Activated CD8-positive, alpha-beta memory T cell treated with anti-CD3 and anti-CD28 coated beads for 1 hour (primary cell): ENCODE measurements at regions not wholly inside any gene's neighbourhood (a gene's known extent, or its start where the extent isn't known, plus 50 kb on each side); places are given as distances from the start of the nearest gene placed in this dataset.
"Not testable (repeated sequence)": the region's sequence is repeated elsewhere in the genome, so short reads cannot be mapped to it uniquely, and the experiment has no call there.

Experiments used
- DNase-seq, 2 donors: peaks; one replicate each; pipeline ENCODE4 v3.0.0-alpha.2; 2020; ENCODE audit warnings: low read depth in 1 of 2; ENCODE audit errors: extremely low read depth in 1 of 2

DNA sequence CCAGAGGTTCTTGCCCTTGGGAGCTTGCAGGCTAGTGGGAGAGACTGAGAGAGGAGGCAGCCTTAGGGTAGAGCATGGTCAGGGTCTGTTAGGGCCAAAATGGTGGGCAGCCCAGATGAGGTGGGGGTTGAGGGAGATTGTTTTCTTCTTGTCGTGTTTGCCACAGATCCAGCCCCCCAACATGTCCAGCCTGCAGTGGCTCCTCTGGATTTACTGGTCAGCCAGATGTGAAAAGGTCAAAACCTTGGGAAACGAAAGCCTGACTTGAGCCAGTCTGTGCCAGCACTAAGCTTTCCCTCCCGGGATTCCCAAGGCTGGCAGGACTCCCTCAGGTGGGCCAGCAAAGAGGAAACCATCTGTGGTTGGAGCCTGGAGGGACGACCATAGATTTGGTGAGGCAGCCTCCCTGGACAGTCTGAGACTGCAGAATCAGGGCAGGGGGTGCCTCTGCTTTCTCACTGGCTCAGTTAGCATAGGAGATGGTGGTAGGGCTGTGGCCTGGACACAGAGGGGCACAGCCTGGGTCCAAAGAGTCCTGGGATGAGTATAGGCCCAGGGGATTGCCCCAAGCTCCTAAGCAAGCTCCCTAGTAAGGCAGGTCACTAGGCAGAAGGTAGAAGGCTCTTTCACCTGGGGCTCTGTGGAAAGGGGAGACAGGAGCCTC, 51.2 kb upstream of the PRR23C start:
- DNase-seq, result no peak

DNA sequence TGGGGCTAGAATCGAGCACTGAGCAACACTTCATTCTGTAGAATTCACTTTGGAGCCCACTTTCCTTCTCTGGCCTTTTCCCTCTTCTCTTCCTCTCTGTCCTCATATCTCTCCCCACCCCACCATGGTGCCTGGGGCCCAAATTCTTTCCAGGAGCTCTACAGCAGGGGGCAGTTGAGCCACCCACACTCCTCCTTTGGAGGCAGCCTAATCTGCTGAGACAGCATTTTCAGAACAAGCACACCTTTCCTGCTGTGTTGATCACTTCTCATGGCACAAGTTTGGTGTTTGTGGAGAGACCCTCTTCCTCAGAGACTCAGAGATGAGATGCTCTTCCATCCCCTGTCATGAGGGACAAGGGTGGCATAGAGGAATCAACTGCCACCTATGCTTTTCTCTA, 52.0 kb upstream of the PRR23C start:
- no peak for DNase-seq

DNA sequence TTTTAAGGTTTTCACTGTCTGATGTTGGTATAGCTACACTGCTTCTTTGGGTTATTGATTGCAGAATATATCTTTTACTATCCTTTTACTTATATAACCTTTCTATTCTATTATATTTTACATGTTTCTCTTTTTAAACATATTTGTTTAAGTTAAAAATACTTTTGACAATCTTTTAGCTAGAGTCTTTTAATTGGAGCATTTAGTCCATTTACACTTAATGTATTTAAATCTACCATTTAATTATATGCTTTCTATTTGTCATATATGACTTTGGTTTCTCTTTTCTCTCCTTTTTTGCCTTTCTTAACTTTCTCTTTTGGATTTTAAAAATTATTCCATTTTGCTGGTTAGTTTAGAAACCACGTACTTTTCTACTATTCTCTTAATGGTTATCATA, 53.7 kb upstream of the PRR23C start:
- no peak for DNase-seq

DNA sequence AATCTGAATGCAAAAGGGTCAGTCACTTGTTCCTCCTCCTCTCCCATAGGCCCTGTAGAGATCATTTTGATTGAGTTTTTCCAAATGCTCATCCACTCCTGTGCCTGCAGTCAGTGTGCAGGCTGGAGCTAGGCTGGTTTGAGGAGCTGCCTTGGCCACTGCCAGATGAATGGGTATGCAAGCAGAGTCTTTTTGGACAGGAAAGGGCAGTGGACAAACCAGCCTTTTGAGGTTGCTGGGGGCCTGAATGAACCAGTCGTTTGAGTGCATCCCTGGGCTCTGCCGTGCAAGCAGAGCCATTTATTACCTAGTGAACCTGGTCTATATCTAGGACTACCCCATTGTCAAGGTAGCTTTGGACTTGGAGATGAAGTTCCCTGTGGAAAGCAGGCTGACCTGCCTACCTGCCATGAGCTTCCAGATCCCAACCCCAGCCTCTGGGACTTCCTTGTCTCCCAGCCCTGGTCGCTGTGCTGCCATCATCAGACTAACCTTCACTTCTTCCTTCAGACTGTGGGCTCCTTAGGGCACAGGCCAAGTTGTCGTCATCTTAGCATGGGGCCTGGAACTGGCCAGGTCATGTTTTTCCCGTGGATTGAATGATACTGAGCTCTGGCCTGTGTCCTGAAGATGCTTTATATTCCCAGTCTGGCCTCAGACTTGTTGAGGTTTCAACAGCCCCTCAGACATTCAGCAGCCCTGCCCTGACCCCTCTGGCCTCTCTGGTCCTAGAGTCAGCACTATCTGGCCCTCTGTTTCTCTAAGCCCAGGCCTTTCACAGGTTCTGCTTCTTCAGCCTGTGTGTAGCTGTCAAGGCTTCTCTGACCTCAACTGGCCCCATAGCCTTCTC, 55.5 kb upstream of the PRR23C start:
- no peak for DNase-seq

DNA sequence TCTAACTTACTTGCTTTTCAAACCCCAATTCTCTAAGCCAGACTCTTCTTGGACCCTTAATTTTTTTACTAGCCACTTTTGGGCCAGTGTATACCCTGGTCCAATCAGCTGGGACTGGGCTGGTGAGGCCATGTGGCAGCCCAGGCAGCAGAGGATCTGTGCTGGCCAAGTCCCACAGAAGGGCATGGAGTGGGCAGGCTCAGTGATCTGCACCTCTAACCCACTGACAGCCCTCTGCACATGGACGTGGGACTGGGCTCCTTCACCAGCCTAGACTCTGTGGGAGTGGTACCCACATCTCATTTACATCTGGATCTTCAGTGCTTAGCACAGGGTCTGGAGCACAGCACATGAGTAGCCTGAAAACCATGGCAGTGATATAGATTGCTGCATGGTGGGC, 56.1 kb upstream of the PRR23C start:
- no peak for DNase-seq

DNA sequence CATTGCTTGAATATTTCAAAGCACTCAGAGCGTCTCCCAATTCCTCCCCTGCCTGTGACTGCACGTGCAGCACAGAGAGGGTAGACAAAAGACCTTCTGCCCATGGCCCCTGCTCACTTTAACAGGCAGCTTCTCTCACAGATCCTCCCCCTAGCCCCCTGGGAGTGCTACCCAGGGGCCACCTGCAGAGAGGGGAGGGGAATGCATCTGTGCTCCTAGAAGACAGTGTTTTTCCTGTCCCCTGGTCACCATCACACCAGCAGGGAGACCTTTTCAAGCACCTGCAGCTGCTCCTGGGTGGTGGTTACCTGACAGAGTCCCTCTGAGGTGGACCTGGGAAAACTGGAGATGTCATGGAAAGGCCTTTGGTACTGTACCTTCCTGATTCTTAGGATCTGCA, 56.7 kb upstream of the PRR23C start:
- no peak for DNase-seq

DNA sequence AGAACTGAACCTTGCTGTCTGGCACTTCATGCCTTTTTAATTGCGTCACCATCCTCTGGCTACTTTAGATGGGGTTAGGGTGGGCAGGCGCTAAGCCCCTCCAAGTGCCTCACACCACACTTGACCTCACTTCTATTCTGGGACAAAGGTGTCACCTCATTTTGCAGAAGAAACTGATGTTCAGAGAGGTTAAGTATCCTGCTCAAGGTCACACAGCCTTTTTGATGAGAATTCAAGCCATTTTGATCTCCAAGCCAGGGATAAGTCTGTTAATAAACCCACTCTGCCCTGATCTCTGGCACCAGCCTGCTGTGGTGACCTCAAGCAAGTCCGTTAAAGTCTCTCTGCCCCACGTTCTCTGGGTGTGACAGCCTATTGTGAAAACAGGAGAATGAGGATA, 58.8 kb upstream of the PRR23C start:
- DNase-seq, result no peak

DNA sequence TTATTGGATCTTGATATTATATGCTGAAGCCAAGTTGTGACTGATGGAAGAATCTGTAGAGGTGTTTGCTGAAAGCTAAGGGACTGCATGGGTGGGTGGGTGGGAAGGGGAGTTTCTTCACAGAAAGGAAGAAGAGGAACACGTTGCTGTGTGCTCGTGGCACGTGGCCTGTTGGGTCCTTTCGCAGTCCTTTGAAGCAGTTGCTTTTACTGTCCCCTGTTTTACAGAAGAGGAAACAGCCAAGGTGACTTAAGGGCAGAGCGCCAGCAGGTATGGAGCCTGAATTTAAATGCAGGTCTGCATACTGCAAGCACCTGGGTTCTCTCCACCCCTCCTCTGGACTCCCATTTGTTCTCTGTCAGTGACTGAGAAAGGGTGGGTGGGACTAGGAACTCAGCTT, 59.4 kb upstream of the PRR23C start:
- no peak for DNase-seq

DNA sequence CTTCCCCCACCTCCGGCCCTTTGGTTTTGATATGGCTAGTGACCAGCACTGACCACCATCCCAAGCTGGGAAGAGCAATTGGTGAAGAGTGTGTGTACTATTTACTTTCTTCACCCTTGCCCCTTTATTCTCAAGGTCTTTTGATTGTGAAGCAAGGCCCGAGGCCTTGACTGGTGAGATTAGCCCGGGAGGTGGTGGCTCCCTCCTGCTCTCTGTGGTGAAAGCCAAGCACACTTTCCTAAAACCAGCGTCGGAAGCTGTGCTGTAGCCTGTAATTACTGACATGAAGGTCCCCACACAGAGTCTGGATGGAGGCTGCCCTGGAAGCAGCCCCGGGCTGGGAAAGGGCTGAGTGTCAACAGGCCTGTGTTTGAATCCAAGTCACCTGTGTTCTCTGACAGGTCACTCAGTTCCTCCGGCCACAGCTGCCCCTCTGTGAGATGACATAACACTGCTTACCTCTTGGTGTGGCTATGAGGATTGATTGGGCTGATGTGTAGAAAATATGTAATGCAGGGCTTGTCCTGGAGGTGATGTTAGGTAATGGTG, 60.5 kb upstream of the PRR23C start:
- DNase-seq, result no peak

DNA sequence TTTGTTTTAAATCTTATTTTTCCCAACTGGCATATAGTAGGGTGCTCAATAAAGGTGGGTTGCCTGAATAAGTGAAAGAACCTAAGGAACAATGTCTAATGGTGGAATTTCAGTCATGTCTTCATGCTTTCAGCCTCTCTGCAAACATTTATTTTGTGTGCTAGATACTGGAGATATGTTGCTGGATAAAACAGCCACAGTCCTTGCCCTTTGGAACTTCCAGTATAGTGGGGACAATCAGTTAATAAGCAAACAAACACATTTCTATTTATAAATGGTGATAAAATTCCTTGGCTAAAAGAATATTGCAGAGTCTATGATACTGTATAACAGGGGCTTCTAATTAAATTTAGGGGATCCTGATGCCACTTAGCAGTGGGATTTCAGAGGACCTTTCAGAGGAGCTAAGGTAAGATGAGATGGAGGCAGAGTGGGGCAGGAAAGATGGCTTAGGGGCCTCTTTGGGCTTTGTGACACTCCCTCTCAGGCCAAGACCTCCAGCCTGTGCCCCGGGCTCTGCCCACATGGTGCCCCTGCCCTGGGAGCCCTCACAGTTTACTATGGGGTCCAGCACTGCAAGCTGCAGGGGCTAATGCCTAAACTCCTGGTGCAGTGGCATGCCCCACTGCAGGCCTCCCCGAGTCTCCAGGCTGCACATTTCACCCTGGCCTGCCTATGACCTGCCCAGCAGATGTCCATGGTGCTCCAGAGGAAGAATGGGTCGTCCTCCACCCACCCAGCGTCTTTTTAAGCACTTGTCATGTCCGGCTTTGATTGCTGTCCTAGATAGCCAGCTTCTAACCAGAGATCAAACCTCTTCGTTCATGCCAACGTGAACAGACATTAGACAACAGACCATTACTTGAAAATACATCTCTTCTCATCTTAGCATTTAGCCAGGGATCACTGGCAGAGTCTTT, 61.6 kb upstream of the PRR23C start:
- no peak for DNase-seq

DNA sequence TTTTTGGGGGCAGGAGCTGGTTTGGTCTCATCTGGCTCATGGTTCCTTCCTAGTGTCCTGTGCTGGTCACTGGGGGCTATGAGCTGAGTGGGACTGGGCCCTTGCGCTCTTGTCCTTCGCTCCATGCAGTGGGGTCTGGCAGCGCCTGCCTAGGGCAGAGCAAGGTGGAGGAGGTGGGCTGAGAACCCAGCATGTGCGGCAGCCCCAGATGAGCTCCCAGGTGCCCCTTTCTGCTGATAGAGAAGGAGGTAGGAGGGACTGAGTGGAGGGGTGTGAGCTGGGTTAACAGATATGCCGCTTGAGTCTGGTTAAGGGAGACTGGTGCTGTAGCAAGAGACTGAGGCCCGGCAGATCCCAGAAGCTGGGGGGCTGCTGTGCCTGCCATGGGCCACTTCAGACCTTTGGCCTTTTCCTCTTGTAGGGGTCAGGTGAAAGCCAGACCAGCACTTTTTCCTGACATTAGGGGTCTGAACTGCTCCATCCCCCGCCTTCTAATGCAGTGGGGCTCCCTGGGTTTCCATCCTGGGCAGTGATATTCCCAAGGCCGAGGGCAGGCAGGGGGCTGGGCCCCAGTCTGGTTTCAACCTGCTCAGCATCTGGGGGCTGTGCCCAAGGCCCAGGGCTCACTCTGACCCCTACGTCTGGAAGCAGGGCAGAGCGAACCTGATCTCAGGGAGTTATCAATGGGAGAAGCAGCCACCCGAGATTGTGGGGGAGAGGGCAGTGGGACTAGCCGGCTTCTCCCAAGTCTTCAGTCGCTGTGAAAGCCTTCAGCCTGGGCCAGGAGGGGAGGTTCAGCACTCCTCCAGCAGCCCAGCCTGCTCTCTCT, 62.9 kb upstream of the PRR23C start:
- no peak for DNase-seq

DNA sequence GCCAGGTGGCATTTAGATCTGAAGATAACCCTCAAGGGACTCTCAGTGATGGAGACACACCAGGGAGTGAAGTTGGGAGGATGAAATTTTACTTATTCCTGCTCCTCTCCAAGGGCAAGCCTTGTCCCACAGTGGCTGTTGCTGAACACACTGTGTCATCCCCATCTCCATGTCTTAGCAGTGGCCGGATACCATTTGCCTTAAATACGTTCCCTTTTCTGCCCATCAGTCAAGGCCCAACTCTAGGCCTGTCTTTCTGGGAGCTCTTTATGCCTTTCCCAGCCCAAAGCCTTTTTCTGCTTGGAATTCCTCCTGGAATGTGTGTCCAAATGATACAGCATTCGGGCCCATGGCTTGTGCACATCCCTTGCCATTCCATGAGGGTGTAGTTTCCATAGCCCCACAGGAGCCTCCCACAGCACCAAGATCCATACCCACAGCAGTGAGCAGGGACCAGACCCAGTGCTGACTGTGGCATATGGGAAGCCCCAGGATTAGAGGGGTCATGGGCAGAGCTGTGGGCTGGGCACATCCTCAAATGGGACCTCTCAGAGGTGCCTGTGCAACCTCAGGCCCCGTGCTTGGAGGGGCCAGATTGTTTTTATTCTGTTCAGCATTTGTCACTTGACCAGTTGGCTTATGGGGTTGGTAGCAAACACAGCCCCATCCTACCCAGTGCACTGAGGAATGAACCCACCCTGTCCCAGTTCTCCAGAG, 63.7 kb upstream of the PRR23C start:
- no peak for DNase-seq

DNA sequence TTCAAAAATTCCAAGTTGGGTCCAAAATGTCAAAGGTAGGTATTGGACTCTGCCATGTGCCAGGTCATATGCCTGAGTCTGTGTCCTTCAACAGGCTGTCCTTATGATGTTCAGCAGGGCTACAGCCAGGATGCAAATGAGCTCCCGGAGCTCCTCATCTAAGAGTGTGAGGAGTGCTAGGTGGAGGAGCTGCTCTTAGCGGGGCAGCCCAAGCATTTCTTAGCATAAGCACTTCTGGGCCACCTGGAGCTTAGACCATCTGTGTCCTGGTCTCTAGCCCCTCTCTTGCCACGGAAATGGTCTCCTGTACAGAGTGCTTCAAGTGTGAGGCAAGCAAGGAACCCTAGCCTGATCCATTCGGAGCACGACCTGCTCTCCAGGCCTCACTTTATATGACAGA, 64.6 kb upstream of the PRR23C start:
- DNase-seq, result no peak

DNA sequence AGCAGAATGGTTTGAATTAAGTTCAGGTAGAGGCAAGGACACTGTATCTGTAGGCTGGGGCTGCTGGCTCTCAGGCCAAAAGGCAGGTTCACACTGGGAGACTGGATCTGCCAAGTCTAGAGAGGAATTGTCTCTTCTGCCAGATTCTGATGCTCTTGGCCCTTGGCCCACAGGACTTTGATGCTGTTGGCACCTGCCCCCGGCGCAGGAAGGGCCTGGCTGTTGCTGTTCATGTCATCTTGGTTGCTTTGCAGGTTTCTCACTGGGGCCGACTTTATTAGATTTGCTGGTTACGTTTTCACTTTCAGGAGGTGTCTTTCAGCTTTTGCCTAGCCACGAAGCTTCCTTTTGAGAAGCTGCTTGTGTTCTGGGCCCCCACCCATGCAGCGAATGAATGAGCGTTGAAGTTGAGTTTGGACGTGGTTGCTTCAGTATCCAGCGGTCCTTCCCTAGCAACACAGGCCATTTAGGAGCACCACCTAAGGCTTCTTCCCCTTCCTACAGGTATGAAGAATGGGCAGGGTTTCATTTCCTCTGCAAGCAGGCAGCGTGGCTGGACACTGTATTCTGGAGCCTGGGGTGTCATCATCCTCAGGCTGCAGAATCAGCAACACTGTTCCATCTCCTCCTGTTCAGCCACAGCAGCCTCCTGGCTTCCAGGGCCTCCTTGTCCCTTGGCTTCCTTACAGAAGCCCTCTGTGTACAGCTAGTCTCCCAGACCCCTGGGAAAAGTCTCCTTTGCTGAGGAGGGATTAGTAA, 65.6 kb upstream of the PRR23C start:
- DNase-seq, result no peak

DNA sequence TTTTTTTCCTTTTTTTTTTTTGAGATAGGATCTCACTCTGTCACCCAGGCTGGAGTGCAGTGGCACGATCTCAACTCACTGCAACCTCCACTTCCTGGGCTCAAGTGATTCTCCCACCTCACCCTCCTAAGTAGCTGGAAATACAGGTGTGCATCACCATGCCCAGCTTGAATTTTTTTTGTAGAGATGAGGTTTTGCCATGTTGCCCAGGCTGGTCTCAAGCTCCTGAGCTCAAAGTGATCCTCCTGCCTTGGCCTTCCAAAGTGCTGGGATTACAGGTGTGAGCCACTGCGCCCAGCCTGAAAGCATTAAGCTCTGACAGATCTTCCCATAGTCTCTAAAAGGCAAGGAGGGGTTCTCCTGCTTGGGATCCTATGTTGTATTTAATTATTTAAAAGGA, 66.2 kb upstream of the PRR23C start:
- not testable (repeated sequence) for DNase-seq

DNA sequence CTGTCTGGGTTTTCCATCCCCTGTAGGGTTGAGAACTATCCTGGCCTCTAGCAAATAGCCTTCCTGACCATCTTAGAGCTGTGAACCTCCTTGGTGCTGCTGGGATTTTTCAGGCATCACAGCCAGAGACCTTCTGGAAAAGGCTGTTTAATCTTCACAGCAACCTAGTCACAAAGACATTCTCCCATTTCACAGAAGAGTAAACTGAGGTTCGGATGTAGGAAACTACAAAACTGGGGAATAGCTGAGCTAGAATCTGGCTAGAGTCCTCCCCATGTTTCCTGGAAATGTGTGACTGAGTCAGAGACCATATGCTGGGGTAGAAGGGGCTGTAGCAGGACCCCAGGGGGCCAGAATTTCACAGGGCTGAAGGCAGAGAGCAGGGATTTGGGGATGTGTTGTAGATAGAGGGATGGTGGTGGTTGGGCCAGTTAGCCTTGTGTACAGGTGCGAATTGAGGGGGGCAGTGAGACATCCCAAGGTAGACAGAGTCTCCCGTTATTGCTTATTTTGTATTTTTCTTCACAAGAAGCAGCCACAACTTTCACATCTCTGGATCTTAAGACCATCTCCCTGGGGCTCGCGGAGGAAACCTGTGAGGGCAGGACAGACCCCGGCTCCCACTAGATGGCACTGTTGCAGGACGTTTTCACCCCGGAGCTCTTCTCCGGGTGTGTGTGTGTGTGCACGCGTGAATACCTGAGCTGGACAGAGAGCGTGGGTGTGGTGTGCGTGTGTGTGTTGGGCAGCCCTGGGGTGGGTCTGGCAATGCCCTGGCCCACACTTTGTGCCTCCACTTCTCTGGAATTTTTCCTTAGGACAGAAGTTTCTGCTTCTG, 66.9 kb upstream of the PRR23C start:
- DNase-seq, result peak in 1 of 2 donors; percentile 35

DNA sequence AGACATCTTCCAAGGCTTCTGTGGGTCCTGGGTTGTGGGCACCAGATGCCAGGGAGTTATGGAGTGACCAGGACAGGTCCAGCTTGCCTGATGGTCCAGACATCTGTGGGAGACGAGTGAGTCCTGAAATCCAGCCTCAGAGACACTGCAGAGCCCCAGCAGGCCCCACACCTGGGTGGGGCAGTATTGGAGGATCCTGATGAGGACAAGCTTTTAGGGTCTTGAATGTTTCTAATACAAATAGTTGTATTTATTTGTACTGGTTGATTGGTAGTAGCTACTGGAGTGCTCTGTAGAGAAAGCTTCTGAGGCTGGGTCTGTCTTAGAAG, 67.5 kb upstream of the PRR23C start:
- no peak for DNase-seq
